Fibroblast of gingiva (primary cell): ENCODE measurements at regions not wholly inside any gene's neighbourhood (a gene's known extent, or its start where the extent isn't known, plus 50 kb on each side); places are given as distances from the start of the nearest gene placed in this dataset.
A peak's percentile ranks its signal among the peaks of the same experiment; 100 is the strongest.
"Not testable (repeated sequence)": the region's sequence is repeated elsewhere in the genome, so short reads cannot be mapped to it uniquely, and the experiment has no call there.

Source experiments
- DNase-seq: peaks from one replicate; pipeline ENCODE4 v3.0.0-alpha.2; 2011; ENCODE audit warnings: low read depth

- DNase-seq = not testable (repeated sequence)
Measured at GRCh38 chr16:21487956-21488355, 111.4 kb upstream of the METTL9 start.

DNA sequence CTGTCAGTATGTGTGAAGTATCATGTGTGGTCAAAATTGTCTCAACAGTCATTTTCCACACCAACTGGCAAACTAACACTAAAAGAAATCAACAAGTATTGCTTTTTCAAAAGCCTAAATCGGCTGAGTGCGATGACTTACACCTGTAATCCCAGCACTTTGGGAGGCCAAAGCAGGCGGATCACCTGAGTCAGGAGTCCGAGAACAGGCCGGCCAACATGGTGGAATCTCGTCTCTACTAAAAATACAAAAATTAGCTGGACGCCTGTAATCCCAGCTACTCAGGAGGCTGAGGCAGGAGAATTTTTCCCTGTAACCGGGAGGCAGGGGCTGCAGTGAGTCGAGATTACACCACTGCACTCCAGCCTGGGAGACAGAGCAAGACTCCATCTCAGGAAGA lies 100.3 kb upstream of the METTL9 start:
- DNase-seq = not testable (repeated sequence)

GRCh38 chr16:21501223-21501868 lies 98.0 kb upstream of the METTL9 start:
- DNase-seq = peak; percentile 39

GRCh38 chr16:21501869-21502667 lies 97.3 kb upstream of the METTL9 start:
- peak; percentile 86 for DNase-seq

DNA sequence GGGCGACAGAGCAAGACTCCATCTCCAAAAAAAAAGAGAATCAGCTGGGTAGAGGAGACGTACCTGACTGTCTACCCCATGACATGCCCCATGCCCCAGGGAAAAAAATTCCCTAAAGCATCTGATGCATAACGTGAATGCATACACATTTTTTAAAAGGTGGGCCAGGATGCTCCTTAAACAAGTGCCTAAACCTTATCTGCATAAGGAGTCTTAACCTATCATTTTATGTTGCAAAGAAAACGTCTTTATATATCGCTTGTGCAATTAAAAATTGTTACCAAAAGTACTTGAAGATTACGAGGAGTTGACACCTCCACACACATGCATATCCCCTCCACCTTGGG lies 95.8 kb upstream of the METTL9 start:
- not testable (repeated sequence) for DNase-seq

- not testable (repeated sequence) for DNase-seq
Measured at GRCh38 chr16:21503941-21504832, 95.2 kb upstream of the METTL9 start.

GRCh38 chr16:21505751-21506520 lies 93.4 kb upstream of the METTL9 start:
- not testable (repeated sequence) for DNase-seq

- DNase-seq = not testable (repeated sequence)
Measured at GRCh38 chr16:21506857-21507456, 92.4 kb upstream of the METTL9 start.

- DNase-seq = not testable (repeated sequence)
Measured at GRCh38 chr16:21507631-21508305, 91.6 kb upstream of the METTL9 start.

- DNase-seq = not testable (repeated sequence)
Measured at GRCh38 chr16:21508661-21509436, 90.5 kb upstream of the METTL9 start.

GRCh38 chr16:21509437-21510086 lies 89.8 kb upstream of the METTL9 start:
- DNase-seq = not testable (repeated sequence)

- DNase-seq = not testable (repeated sequence)
Measured at GRCh38 chr16:21510869-21511255, 88.5 kb upstream of the METTL9 start.

- DNase-seq = peak; percentile 80
Measured at GRCh38 chr16:21511315-21512210, 87.8 kb upstream of the METTL9 start.

DNA sequence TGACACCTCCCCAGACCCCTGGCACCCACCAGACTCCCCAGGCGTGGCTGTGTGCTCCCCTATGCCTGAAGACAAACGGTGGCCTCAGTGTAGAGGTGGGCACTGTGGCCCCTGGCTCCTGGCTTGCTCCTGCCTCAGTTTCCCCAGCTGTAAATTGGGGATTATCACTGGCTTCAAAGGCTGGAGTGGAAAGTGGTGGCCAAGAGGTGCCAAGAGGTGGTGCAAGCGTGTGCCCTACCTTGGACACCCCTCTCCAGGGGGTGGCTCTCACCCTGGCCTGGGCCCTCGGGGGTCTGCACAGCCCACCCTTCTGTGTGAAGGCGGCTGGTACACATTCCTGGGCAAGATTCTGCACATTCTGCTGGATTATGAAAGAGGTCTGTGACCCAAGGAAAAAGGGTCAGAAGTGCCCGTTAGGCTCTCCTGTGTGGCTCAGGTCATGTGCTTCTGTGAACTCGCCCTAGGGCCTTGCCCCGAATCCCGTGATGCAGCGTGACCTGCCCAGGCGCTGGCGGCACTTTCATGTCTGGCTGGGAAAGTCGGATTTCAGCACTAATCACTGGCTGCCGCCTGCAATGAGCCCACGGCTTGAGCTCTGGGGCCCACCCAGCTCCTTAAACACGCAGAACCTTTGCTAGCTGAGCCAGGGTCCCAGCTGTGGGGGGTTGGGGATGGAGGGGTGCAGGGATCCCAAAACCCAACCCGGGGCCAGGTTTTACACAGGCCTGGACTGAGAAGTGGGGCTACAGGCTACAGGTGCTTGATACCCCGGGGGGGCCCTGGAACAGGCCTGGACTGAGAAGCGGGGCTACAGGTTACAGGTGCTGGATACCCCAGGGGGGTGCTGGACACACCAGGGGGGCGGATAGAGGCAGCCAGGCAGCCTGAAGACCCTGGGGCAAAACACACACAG lies 86.8 kb upstream of the METTL9 start:
- DNase-seq = not testable (repeated sequence)

GRCh38 chr16:21513337-21513741 lies 86.0 kb upstream of the METTL9 start:
- DNase-seq = not testable (repeated sequence)

- DNase-seq = peak; percentile 71
Measured at GRCh38 chr16:21513812-21514473, 85.4 kb upstream of the METTL9 start.

DNA sequence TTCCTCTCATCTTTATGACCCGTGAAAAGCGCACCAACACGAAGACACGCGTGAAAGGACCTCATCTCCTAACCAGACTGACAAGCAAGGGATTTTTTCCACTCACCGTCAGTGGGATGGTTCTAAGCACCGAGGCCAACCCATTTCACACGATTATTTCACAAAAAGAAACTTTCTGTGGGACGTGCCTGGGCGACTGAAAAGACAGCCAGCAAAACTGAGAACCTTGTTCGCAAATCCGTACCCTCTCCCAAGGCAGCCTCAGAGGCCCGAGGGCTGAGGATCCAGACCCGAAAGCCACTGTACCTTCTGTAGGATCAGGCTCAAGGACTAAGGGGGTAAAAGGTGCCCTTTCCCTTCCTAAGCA lies 84.9 kb upstream of the METTL9 start:
- not testable (repeated sequence) for DNase-seq
